GM18502 (cell line): ENCODE measurements at regions not wholly inside any gene's neighbourhood (a gene's known extent, or its start where the extent isn't known, plus 50 kb on each side); places are given as distances from the start of the nearest gene placed in this dataset.

Experiments
- ATAC-seq: cut with Tn5 transposase; IDR thresholded peaks from one replicate; pipeline ENCODE4 v1.9.1; 2021; ENCODE audit warnings: mild to moderate bottlenecking; ENCODE audit not compliant: unreplicated experiment, poor library complexity

DNA sequence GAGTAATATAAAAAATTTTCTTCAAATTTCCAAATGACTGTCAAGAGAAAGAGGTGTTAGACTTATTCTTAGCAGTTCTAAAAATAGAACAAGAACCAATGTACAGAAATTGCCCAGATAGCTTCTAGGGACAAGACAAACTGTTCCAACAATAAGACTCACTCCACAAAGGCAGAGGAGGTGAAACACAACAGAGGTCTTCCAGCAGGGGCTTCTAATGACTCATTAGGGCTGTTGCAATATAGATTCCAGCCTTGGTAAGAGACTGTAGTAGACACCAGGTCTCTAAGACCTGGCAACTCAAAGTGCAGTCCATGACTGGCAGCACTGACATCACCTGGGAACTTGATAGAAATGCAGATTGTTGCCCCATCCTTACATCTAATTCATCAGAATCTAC is 134.6 kb upstream of the VLDLR start:
- ATAC-seq = no peak

DNA sequence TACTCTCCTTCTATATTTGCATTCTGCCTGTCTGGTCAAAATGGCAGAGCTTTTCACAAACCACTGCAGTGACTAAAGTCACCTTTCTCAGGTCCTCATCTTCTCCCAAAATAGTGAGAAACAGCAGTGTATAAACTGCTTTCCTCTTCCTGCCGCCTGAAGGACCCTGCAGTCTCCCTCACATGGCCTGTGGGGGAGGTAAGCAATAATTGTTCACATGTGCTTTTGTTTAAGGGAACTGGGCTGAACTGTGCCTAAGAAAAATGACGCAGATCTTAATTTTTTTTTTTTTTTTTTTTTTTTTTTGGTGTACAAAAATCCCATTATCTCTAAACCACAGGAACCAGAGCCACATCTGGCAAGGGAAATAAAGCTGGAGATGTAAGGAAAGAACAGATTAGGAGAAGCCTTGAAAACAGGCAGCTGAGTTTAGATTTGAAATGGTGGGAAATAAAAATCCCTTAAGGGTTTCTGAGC is 131.7 kb upstream of the VLDLR start:
- ATAC-seq = no peak

DNA sequence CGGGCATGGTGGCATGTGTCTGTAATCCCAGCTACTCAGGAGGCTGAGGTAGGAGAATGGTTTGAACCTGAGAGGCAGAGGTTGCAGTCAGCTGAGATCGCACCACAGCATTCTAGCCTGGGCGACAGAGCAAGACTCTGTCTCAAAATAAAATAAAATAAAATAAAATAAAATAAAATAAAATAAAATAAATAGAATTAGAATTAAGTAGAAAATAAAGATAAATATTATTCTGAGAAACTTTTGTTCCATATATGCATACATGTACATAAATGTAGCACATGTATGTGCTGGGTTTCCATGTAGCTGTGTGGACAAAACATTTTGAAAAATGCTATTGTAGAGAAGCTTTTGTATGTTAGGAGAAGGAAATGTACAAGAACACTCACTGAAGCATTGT is 129.4 kb upstream of the VLDLR start:
- no peak for ATAC-seq

DNA sequence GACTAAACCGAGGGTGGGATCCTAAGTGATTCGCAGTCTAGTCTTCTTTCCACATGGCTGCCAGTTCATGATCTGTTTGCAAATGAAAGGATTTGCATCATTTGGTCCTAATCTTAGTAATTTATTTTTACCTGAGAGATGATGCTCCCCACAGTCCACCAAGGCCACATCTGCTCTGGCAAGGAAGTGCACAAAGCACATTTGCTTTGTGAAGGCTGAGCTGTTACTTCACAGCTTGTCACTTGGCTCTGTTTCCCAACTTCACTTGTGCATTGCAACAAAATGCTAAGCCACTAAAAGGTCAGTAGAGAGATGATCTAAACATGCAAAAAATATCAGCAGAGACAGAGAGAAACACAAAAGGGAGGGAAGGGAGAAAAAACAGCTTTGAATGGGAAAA is 128.5 kb upstream of the VLDLR start:
- ATAC-seq = no peak

DNA sequence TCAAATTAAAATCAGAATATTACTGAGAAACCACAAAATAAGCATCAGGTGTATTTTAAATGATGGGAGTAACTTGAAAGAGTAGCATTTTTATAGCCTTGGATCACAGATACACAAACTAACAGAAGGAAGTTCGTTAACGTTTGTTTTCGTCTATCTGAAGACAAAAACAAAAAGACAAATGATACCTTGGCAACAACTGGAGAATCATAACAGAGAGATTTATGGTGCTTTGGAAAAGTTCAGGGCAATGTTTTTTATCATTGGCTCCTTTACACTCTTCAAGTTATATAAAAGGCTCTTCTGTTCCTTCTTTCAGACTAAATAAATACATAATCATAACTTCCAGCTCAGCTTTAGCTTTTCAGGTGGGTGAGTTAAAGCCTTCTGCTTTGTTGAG is 128.1 kb upstream of the VLDLR start:
- ATAC-seq = no peak

DNA sequence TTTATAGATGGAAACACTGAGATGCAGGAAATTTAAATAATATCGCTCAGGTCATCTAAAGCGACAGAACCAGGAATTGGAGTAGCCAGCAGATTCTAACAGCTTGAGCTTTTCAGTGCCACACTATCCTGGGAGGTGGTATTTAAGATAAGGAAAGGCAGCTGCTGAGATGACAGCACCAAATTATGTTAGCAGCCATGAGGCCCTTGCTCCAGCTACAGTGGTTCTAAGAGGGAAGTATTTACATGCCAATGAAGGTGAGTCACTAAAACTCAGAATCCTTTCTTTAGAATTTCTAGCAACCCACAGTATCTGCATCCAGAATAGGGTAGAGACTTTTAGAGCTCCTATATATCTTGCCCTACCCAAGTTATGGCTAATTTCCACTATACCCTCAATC is 127.0 kb upstream of the VLDLR start:
- no peak for ATAC-seq

DNA sequence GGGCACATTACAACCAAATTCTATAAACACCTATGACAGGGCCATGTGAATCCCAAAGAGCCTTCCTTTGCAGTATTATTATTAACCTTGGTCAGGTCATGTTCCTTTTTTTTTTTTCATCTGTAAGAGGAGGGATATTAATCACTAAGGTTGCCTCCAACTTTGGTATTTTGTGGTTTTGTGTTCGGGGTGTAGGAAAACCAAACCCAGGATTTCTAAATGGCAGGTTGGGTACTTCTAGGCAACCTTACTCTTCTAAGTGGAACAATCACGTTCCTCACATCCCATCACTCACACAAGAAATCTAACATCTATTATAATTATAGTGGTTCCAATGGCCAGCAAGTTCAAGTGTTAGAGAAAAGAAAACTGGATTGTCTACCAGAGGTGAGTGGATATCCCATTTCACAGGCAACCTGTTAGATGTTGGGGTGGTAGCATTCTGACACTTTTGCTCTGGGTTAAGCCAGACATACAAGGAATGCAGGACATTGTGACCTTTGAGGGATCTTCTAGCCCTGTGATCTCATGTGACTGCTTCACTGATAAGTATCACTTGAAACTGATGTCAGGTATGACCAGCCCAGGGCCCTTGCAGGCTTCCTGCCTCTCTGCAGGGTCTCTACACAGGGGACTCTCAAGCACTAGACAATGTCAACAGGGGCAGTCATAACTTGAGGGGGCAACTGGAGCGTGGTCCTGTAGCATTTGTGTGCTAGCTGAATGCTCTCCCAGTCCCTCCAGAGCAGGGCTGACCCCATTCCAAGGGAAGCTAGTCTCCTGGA is 126.2 kb upstream of the VLDLR start:
- ATAC-seq = no peak

DNA sequence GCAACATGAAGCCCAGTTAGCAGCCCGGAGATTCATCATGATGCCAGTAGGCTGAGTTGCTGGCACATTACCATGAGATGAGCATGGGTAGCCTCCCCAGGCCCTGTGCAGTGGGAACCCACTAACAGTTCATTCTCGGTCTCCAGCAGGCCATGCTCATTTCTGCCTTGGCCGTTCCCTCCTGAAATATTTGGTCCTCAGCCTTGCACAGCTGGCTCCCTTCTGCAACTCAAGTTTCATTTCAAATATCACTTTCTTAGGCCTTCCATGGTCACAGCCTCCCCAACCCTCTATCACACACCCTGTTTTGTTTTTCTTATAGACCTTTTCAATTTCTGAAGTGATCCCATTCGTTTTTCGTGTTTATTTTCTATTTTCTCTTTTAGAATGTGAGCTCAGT is 125.4 kb upstream of the VLDLR start:
- no peak for ATAC-seq

DNA sequence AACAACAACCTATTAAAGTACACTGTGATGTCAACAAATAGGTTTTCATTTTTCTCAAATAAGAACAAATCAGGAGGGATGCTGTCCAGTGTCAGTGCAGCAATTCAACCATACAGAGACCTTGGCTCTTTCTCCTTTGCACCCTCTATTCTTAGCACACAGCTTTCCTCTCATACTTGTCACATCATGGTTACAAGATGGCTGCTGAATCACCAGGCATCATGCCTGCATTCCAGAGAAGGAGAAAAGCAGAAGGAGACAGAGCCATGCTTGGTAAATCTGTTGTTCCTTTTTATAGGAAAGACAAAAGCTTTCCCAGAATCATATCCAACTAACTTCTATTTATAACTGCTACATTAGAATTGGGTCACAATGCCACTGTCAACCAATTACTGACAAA is 124.7 kb upstream of the VLDLR start:
- ATAC-seq = no peak

DNA sequence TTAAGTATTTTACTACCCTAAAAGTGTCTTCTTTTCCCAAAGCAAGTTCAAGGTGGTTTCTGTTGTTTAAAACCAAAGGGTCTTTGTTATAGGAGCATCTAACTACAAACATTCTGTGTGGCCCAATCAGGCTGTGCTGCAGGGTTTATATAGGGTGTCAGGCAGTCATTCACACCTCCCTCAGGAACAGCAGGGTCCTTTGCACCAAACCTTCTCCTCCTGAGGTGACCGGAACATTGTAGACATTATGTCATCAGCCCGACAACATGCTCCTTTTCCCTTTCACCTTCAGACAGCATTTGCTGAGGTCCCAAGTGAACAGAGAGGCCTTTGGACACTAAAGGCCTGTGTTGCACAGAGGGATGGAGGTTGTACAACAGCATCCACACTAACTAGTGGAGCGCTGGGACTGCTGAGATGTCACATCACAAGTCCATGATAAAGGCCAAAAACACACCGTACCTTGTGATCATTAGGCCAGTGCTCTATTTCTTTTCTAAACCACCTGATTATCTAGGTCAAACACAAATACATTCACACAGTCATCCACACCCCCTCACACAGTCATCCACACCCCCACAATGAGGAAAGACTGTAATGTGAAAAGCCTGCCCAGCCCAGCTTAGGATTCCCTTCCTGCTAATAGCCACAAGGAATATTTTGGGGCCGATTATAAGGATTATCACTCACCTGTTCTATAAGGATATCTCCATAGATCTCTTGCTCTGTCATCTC is 123.8 kb upstream of the VLDLR start:
- ATAC-seq = no peak

DNA sequence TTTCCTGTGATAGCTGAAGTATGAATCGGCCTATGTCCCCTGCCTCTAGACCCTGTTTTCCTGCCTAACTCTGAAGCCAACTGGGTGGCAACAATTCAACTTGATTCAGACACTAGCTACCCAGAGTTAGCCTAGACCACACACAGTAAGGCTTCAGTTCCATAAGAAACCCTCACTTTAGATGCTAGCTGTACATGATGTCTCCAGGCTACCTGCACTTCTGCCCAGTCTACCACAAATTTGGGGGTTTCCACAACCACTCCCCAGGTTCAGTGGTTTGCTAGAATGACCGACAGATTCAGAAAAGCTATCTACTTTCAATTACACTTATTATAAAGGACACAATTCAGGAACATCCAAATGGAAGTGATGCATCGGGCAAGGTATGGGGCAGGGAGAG is 119.4 kb upstream of the VLDLR start:
- no peak for ATAC-seq

DNA sequence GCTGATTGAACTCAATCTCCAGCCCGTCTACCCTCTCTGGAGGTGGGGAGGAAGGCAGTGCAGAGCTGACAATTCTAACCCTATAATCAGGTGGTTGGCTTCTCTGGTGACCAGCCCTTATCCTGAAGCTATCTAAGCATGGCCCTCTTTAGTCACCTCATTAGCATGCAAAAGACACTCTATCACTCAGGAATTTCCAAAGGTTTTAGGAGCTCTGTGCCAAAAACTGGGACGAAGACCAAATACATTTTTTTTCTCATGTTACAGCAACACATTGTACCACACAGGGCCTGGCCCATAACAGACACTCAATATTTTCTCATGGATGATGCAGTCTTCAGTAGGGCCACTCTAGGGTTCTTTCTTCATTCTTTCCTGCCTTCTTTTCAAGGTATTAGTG is 118.8 kb upstream of the VLDLR start:
- ATAC-seq = no peak

DNA sequence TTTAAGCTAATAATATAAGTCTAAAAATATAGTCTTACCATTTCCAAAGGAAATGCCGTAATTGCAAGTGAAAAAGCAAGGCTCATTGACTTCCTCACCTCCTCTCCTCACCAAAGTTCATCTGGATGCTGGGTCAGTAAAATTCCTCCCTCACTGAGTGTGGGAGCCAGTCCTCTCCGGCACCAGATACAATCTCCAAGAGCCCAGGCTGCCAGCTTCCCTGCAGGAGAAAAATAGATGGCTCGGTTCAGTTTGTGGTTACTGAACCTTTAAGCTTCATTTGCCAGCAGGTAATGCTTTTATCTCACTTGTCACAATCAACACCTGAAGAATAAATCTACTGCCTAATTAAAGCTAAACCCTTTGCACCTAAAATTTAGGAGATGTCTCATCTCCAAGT is 115.3 kb upstream of the VLDLR start:
- ATAC-seq = no peak

DNA sequence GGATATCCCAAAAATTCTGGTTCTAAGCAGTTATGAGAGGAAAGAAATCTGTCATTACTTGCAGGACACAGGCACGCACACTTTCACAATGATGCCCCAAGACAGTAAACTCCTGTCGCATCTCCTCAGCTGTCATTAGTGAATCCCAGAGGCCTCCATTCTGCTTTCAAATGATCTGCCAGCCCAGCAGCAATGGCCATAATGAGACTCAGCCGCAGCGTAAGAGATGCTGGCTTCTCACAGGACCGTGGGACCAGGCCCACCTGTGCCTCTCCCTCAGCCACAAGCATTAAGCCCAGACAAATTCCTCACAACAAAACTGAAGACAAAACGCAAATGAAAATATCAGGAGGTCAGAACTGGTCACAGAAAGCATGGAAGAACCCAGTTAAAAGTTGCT is 98.0 kb upstream of the VLDLR start:
- no peak for ATAC-seq

DNA sequence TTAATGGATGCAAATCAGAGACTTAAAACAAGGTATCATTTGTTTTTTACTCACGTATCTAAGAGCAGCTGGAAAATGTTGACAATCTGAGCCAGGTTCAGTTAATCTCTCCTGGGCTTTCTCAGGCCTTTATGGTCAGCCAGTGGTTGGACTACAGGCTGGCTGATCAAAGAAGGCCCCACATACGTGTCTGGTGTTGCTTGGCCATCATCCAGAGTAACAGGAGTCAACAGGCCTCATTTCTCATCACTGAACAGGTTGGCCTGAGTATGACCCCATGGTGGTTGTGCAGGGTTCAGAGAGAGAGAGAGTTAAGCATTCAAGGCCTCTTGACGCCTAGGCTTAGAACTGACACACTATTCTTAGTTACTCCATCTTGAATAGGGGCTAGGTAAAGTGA is 97.0 kb upstream of the VLDLR start:
- no peak for ATAC-seq

DNA sequence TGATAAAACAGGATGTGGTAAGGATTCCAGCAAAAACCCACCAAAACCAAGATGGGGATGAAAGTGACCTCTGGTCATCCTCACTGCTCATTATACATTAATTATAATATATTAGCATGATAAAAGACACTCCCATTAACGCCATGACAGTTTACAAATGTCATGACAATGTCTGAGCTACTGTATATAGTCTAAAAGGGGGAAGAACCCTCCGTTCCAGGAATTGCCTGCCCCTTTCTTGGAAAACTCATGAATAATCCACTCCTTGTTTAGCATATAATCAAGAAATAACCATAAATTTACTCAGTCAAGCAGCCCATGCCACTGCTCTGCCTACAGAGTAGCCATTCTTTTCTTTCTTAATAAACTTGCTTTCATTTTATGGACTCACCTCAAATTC is 96.4 kb upstream of the VLDLR start:
- no peak for ATAC-seq

DNA sequence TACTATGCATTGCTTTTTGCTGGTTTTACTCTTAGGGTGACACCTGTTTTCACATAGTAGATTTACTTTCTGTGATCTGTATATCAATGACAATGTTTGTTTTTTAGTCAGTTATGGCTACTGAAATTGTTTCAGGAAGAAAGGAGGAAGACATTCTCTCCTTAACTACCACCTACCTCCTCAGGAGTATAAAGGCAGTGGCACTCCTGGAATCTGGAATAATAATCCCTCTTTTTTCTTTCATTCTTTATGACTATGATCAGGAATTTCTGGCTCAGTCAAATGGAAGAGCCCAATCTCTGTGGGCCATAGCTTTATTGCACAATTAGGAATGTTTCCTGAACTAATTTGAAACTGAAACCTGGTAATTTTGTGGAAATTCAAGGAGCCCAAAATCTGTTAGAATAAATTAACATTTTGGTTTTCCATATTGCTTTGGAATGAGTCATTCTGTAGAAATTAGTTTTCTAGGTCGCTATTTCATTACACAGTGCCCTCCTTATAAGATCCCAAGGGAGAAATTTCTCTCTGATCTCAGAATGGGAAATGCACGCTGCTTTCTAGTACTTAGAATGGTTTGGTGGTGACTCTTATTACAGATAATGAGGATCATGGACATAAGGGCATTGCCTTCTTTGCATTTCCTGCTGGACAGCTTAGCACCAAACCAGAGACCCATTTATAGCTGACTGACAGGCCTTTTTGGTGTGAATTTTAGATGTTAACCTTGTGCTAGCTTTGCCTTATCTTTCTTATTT is 95.3 kb upstream of the VLDLR start:
- no peak for ATAC-seq

DNA sequence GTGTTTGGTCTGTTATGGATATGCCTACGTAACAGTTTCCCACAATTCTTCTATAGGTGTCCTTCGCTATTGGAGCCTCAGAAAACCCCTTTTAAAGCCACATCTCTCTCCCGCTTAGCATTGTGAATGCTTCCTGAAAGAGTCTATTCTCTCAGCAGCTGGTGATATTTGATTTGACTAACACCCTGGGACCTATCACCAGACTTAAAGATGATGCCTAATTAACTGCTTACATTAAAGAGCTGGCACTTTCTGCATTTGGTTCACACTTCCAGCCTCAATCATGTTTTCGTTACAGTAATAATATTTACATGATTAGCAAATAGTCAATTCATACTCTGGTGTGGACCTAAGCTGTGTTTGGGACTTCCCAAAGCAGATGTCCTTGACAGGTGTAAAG is 90.1 kb upstream of the VLDLR start:
- ATAC-seq = no peak

DNA sequence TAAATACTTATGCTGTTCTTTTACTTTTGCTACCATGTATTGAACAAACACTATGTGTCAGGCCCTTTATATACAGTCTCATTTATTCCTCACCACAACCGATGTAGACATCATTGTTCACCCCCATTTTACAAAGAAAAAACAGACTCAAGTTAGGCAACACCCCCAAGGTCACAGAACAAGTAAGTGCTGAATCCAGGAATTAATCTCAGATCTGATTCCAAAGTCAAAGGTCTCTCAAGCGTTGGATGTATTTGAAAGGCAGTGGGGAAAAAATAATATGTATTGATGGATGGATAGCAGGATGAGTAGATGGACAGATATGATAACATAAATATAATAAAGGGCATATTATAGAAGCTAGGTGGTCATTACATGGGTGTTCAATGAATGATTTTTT is 85.1 kb upstream of the VLDLR start:
- ATAC-seq = no peak

DNA sequence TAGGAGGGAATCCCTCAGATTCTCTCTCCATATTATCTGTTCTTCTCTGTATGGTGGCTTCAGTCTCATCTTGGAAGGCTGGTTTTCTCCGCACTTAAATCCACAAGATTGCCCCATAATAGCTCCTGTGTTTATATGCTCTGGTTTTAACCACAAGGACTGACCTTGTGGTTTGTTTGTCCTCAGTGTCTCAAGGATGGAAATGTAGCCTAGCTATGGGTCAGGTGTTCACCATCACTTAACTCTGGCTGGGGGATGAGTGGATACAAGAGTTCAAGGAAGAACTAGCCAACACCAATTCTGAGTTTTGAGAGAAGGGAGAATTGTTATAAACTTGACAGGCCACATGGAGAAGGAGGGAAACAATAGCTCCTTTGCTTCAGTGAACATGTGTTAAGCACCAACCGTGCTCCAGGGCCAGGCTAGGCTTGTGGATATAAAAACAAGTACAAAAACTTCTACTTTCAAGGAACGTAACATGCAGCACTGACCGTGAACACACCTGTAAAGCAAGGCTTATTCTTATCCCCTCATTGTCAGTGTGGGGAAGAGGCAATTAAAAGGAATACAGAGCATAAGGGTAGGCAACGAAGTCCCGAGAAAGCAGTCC is 75.6 kb upstream of the VLDLR start:
- no peak for ATAC-seq
